SK-N-SH treated with all-trans-retinoic acid at 6 μM for 48 hours (cell line): ENCODE measurements at regions not wholly inside any gene's neighbourhood (a gene's known extent, or its start where the extent isn't known, plus 50 kb on each side); places are given as distances from the start of the nearest gene placed in this dataset.

ENCODE experiments used
- ARNTL ChIP-seq: fragments of 450-650 bp; formaldehyde crosslinking; IDR thresholded peaks from 2 replicates; pipeline ENCODE4 v1.5.0; 2020; ENCODE audit warnings: low read depth, mild to moderate bottlenecking, moderate library complexity, borderline replicate concordance
- ZNF565 ChIP-seq: fragments of 450-650 bp; formaldehyde crosslinking; conservative IDR thresholded peaks from 2 replicates; pipeline ENCODE4 v1.5.0; 2020; ENCODE audit warnings: low read depth, mild to moderate bottlenecking, moderate library complexity
- ZNF70 ChIP-seq: fragments of 450-650 bp; formaldehyde crosslinking; IDR thresholded peaks from 2 replicates; pipeline ENCODE4 v1.5.0; 2020; ENCODE audit warnings: mild to moderate bottlenecking, moderate library complexity
- TF ChIP-seq, protein P1 (sequence below): fragments of 250-450 bp; sonication (Bioruptor Pico); IDR thresholded peaks from 2 replicates; pipeline ENCODE4 v1.5.1; 2020; ENCODE audit warnings: low read depth, mild to moderate bottlenecking, moderate library complexity
- TF ChIP-seq, protein P2 (sequence below): fragments of 250-450 bp; sonication (Bioruptor Pico); IDR thresholded peaks from 2 replicates; pipeline ENCODE4 v1.8.0; 2020; ENCODE audit warnings: mild to moderate bottlenecking, moderate library complexity, borderline replicate concordance

DNA sequence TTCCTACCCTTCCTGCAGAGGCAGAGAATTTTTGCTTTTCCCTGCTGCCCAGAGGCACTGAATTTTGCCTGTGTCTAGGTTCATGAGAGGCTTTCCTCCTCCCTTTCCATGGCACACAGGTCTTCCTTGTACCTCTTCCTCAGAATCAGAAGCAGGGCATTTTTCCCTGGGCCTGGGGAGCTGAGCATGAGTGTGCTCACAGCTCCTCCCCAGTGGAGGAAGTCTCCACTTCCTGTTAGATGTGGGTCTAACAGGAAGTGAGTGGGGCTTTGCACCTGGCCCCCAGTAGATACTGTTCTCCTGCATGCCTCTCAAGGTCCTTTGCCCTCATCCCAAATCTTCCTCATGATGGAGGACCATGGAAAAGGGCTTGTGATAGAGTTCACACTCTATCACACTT is 297.2 kb upstream of the FIGN start:
- TF ChIP-seq, protein P1, sequence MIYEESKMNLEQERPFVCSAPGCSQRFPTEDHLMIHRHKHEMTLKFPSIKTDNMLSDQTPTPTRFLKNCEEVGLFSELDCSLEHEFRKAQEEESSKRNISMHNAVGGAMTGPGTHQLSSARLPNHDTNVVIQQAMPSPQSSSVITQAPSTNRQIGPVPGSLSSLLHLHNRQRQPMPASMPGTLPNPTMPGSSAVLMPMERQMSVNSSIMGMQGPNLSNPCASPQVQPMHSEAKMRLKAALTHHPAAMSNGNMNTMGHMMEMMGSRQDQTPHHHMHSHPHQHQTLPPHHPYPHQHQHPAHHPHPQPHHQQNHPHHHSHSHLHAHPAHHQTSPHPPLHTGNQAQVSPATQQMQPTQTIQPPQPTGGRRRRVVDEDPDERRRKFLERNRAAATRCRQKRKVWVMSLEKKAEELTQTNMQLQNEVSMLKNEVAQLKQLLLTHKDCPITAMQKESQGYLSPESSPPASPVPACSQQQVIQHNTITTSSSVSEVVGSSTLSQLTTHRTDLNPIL (CRISPR knock-in tag) = no peak
- TF ChIP-seq ZNF70 (CRISPR knock-in tag) (no peak), ARNTL (no peak), ZNF565 (CRISPR knock-in tag) (no peak)
- TF ChIP-seq, protein P2, sequence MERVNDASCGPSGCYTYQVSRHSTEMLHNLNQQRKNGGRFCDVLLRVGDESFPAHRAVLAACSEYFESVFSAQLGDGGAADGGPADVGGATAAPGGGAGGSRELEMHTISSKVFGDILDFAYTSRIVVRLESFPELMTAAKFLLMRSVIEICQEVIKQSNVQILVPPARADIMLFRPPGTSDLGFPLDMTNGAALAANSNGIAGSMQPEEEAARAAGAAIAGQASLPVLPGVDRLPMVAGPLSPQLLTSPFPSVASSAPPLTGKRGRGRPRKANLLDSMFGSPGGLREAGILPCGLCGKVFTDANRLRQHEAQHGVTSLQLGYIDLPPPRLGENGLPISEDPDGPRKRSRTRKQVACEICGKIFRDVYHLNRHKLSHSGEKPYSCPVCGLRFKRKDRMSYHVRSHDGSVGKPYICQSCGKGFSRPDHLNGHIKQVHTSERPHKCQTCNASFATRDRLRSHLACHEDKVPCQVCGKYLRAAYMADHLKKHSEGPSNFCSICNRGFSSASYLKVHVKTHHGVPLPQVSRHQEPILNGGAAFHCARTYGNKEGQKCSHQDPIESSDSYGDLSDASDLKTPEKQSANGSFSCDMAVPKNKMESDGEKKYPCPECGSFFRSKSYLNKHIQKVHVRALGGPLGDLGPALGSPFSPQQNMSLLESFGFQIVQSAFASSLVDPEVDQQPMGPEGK (CRISPR knock-in tag) = no peak
